ENCODE measurements at regions not wholly inside any gene's neighbourhood (a gene's known extent, or its start where the extent isn't known, plus 50 kb on each side); places are given as distances from the start of the nearest gene placed in this dataset.

DNA sequence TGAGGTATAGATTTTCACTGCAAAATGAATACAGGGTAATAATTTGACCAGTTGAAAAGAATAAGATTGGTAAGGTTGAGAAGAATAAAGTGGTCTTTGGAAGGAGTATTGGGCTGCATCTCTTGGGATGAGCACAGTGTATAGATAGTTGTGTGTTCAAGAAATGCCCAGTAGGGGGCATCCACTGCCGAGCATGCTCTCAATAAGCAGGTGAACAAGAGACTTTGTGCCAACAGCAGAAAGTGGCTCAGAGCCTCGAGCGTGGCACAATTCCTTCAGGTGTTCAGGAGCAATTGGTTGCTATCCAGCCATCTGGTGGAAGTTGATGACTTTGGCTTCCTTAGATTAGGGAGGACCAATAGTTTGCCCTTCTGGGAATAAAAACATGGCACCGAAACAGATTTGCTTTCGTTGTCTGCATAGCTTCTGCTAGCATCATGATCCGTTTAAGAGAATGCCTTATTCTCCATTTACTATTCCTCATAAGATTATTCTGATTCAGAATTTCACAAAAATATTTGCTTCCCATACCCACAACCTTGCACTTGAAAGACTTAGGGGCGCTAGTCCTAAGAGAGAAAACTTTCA is 258.1 kb upstream of the NEIL3 start:
- TF ChIP-seq GATA3 (IDR thresholded peaks at IDR 0.05; ENCODE audit: low read depth, low read length) (no peak), GATA2 (IDR thresholded peaks at IDR 0.05; ENCODE audit: low read depth, low read length) (no peak)
